GM21515 (cell line): ENCODE measurements at regions not wholly inside any gene's neighbourhood (a gene's known extent, or its start where the extent isn't known, plus 50 kb on each side); places are given as distances from the start of the nearest gene placed in this dataset.

ENCODE experiments used
- ATAC-seq: cut with Tn5 transposase; IDR thresholded peaks from one replicate; pipeline ENCODE4 v1.9.1; 2021; ENCODE audit not compliant: unreplicated experiment

- no peak for ATAC-seq
Observed at GRCh38 chr19:29395111-29395733, 130.6 kb upstream of the VSTM2B start.

- ATAC-seq, result no peak
Observed at GRCh38 chr19:29395734-29396414, 129.9 kb upstream of the VSTM2B start.

- ATAC-seq, result no peak
Observed at GRCh38 chr19:29396925-29397324, 128.9 kb upstream of the VSTM2B start.

GRCh38 chr19:29397748-29398147, 128.0 kb upstream of the VSTM2B start:
- ATAC-seq, result no peak

- ATAC-seq, result no peak
Observed at GRCh38 chr19:29399804-29400203, 126.0 kb upstream of the VSTM2B start.

GRCh38 chr19:29400917-29401711, 124.7 kb upstream of the VSTM2B start:
- ATAC-seq, result no peak

- no peak for ATAC-seq
Observed at GRCh38 chr19:29401712-29402421, 123.9 kb upstream of the VSTM2B start.

- no peak for ATAC-seq
Observed at GRCh38 chr19:29402563-29402962, 123.2 kb upstream of the VSTM2B start.

GRCh38 chr19:29404015-29404414, 121.8 kb upstream of the VSTM2B start:
- ATAC-seq, result no peak

GRCh38 chr19:29404951-29405727, 120.7 kb upstream of the VSTM2B start:
- no peak for ATAC-seq

- no peak for ATAC-seq
Observed at GRCh38 chr19:29405728-29405995, 120.1 kb upstream of the VSTM2B start.

- no peak for ATAC-seq
Observed at GRCh38 chr19:29409076-29409862, 116.5 kb upstream of the VSTM2B start.

GRCh38 chr19:29410601-29411000, 115.2 kb upstream of the VSTM2B start:
- no peak for ATAC-seq

GRCh38 chr19:29411113-29411581, 114.6 kb upstream of the VSTM2B start:
- ATAC-seq, result no peak

- no peak for ATAC-seq
Observed at GRCh38 chr19:29413435-29413834, 112.4 kb upstream of the VSTM2B start.

- ATAC-seq, result no peak
Observed at GRCh38 chr19:29415507-29415906, 110.3 kb upstream of the VSTM2B start.

GRCh38 chr19:29417048-29417447, 108.7 kb upstream of the VSTM2B start:
- no peak for ATAC-seq

- no peak for ATAC-seq
Observed at GRCh38 chr19:29418201-29418600, 107.6 kb upstream of the VSTM2B start.

GRCh38 chr19:29420065-29420464, 105.7 kb upstream of the VSTM2B start:
- ATAC-seq, result no peak
